ENCODE measurements at regions not wholly inside any gene's neighbourhood (a gene's known extent, or its start where the extent isn't known, plus 50 kb on each side); places are given as distances from the start of the nearest gene placed in this dataset.
"Not testable (repeated sequence)": the region's sequence is repeated elsewhere in the genome, so short reads cannot be mapped to it uniquely, and the experiment has no call there.

DNA sequence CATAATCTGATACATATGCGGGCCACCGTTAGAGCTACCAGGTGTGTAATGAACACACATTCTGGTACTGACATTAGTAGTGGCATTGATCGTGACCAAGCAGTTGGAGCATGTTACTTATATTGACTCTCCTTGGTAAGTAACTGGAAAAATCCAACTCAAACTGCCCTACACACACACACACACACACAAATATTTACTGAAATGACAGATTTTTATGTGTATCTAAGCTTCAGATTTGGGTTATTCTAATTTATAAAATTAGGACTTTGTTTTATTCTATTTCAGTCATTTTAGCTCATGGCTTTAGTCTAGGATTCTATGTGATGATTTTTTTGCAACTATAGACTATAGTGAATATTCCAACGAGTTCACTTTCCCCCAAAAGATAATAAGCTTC lies 1280.2 kb upstream of the ACO1 start:
- DNase-seq: no peak

DNA sequence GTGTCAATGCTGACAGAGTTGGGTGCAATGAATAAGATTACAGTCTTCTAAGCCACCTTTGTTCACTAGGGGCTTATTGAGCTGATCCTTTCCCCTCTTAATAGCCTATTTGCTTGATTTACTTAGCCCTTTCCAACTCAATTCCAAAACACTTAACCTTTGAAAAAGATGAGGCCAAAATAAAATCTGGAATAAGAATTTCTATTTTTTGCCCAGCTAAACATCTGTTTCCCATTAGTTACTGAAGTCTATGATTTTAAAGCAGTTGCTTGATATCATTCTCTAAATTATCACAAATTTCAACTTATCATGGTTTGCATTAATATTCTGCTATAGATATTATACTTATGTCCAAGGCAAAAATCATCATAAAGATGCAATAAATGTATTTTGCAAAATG lies 1272.0 kb upstream of the ACO1 start:
- DNase-seq: no peak

DNA sequence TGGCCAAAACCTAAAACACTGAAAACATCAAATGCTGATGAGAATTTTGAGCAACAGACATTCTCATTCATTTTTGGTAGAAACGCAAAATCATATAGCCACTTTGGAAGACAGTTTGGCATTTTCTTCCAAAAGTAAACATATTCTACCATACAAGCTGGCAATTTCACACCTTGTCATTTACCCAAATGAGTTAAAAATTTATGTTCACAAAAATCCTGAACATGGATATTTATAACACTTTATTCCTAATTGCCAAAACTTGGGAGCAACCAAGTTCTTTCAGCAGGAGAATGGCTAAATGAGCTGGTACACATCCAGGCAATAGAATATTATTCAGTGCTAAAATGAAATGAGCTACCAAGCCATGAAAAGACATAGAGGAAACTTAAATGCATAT lies 1270.1 kb upstream of the ACO1 start:
- no peak for DNase-seq

DNA sequence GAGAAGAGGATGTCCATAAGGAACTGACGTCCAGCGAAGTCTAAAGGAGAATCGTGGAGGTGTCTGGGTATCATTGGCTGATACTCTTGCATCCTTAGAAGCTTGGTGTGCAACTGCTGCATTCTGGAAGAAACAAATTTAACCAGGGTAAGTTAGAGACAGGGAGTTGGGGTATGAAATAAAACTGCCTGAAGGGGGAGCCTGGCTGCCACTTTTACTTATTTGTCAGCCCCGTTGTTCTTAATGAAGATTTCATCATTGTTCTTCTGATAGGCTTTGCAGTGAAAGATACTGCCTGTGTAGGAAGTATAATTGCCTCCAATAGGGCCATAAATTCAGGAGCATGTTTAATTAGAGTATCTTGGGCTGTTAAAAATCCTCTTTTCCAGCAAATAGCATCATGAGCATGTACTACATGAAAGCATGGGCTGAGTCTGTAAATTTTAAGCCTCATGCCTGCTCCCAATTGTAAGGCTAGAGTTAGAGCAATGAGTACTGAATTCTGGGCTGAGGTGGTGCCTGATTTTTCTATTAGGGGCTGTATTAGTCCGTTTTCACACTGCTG lies 1264.5 kb upstream of the ACO1 start:
- no peak for DNase-seq

DNA sequence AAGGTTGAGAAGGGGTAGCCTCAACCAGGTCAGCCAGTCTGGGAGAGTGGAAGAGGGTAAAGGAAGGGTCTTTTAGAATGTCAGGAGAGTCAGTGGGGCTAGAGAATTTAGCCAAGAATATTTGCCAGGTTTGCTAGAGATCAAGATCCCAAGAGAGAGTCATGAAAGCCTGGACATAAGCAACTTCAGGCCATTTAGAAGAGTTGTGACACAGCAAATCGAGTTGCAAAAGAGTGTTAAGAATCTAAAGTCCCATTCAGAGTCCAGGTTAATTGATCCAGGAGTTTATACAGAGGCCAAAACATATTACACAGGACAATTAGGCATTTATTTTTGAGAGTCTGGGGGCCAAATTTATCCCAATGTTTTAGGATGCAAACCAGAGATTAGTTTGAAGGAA lies 1260.1 kb upstream of the ACO1 start:
- DNase-seq: no peak

DNA sequence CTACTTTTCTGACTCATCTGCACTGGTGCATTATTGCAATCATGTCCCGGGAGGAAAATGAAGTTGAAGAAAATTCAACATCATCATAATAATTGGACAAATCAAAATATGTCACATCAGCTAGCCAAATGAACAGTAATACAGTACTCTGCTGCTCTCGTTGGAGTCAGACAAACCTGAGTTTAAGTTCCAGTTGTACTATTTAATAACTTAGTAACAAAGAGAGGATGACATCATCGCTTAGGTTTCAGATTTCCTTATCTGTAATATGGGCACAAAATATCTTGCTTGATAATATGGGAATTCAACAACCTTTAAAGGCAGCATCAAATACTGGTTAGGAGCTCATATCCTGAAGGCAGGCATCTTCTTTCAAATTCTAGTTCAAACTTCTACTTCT lies 1248.9 kb upstream of the ACO1 start:
- no peak for DNase-seq

DNA sequence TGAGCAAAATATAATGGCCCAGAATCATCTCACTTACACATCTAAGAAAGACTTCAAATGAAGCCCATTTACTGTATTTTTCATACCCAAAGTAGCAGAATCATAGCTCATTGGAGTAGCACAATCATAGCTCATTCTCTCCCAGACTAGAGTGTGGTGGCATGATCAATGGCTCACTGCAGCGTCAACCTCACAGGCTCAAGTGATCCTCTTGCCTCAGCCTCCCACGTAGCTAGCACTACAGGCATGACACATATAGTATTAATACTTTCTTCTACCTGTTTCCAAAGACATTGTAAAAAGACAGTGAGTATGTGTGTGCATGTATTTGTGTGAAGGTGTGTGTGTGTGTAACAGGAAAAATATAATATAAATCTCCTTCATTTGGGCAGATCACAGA lies 1247.9 kb upstream of the ACO1 start:
- no peak for DNase-seq

DNA sequence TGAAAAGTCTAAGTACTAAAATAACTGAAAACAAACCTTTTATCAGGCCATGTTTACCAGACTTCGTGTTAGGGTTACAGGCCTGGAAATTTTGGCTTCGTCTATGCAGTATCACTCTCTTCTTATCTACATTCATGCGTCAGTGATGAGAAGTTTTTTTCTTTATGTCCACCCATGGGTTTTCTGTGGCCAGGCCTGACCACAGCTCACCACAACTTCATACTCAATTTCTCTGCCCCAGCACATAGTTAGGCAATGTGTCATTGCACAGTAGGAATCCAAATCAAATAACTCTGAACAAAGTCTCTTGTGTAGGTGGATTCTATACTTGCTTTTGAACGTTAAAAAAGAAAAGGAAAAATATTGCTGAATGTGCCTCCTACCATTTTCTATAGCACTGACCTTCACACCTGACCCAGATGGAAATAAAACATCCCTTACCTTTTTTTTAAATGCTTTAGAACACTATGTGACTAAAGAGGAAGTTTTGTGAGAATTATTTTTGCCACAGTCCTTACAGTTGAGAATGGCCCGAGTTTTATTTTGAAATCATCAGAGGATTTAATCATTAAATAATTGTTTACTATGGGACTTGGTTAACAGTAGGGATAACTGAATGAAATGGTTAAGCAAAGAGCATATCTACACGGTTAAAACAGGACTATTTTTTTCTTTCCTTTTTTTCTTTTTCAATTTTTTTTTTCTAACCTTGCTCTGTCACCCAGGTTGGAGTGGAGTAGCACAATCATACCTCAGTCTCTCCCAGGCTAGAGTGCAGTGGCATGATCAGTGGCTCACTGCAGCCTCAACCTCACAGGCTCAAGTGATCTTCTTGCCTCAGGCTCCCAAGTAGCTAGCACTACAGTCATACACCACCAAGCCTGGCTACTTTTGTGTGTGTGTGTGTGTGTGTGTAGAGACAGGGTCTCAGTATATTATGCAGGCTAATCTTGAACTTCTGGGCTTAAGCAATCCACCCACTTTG lies 1247.0 kb upstream of the ACO1 start:
- DNase-seq: no peak

DNA sequence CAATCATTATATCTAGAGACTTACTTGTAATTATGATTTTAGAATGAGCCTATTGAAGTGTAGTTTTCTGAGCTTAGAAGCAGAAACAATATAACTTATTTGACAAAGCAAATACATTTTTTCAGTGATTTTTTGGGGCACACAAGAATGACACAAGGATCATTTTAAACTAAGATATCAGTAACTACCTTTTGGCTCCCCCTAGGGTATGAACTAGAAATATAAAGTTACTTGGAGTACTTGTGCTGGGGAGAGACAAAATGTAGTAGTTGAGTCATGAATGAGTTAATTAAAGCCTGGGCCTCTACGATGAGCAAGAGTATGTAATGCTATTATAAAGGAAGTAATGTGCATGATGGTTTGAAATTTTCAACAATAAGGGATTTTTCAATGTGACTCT lies 1244.1 kb upstream of the ACO1 start:
- DNase-seq: no peak

DNA sequence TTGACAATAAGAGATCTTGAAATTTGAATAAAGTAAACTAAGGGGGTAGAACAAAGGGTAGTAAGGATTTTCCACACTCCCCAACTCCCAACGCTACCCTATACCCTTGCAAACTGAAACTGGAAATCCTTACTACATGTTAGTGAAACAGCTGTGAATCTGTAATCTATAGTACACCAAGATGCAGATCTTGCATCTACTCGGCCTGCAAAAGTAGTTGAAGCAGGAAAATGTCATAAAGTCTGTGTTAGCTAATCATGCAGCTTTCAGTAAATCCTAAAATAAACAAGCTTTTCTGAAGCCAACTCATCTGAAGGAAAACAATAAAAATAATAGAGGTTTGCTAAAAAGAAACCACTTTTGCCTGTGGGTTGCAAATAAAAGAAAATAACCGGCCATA lies 1242.0 kb upstream of the ACO1 start:
- no peak for DNase-seq

DNA sequence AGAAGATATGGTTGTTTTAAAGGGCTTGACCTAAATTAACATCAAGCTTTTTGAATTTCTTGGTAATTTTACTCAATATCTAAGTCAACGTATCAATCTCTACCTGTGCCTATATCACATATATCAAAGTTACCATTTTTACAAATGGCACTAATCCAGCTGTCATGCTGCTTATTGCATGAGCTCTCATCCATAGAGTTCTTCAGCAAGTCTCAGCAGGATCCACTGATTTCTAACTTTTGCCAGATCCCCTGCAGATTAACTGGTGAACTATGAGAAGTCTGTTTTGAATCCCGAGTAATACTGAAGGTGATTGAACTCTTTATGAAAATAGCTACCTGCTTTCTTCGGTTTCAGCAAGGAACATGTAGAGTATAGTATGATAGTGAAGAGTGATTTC lies 1239.8 kb upstream of the ACO1 start:
- DNase-seq: no peak

DNA sequence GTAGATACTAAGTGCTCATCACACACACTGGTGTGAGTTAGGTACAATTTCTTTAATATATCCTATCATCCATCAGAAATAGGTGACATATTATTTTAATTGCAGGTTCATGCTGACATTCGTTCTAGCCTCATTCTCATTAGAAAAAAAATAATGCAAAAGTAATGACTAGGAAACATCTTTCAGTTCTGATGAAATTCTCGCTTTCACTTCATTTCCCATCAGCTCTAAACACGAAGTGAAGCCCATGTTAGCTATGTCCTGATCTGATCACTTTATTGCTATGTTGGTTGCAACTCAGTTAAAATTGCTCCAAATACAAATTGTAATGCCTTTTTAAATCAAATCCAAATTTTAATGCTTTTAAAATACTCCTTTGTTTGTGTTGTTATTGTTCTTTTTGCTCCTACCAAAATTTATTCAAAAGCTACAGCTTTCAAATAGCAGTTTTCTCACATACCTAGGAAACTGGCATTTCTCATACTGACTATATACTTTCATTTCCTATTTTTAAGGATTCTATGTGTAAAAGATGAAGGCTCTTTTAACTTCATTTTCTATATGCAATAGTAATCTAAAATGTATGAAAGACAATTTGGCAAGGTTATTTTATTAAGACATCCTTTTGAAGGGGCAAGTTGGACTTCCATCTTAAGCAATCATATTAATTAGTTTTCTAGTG lies 1237.8 kb upstream of the ACO1 start:
- DNase-seq: no peak

DNA sequence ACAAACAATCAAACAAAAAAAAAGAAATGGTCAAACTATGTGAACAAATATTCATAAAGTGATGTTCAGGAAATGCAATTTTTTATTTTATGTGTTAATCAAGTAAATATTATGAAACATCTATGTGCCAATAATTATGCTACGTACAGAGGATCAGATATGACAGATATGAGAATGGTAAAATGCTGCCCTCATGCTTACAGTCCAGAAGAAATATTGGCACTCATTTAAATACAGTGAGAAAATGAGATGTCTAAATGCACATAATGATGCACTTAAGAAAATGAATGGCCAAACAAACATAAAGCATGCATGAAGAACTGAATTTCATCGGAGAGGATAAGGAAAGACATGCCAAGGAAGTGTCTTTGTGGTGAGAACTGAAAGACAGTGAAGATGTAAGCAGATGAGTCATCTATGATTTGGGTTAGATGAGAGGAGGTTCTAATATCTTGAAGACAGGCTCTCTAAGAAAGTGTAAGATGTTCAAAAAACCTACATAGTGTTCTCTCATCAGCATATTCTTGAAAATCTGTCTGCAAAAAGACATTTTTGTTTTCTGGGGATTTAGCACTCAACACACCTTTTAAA lies 1231.1 kb upstream of the ACO1 start:
- DNase-seq: no peak

DNA sequence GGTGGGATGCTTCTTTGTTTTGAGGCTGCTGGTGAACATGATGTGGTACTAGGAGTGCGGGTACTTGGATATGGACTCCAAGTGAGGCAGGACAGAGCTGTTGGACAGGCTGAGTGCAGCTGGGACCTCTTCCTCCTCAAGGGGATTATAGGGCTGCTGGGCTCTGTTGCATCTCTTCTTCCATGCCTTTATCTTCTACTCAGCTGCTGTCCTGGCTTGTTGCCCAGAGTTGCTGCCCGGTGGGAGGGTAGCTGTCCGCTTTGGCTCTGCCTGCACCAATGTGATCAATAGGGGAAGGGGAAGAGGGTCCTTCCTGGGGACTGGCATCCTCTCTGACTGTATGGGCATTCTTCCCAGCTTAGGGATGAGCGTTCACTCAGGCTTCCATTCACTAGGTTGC lies 1217.9 kb upstream of the ACO1 start:
- DNase-seq: no peak

DNA sequence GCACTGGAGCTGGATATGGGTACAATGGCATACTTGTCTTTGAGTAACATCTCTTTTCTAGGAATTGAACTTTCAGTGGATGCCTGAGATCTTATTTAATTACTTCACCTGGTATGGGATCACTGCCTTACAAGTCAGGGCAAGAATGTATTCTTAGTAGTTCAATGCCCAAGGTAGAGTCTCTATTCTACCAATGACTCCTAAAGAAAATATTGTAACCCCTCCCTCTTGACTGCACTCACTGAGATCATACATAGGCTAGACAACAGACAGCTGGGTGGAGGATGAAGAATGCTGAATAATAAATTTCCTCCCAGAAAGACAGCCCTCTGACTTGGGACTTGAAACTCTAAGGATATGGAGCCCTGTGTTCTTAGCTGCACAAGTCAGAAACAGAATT lies 1216.3 kb upstream of the ACO1 start:
- DNase-seq: no peak

DNA sequence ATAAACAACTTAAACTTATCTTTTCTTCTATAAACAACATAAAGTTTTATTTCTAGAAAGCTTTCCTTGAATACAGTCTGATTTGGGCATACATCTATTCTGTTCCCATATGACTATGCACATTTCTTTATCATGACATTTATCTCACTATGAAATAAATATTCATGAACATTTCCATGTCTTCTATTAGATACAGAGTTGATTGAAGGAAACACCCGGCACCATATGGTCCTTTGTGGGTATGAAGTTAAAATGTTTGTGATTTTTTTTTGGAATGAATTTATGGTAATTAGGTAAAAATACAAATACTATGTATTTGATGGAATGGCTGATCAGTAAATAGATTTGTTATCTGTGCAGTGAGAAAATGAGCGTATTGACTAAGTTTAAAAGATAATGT lies 1209.8 kb upstream of the ACO1 start:
- DNase-seq: no peak

DNA sequence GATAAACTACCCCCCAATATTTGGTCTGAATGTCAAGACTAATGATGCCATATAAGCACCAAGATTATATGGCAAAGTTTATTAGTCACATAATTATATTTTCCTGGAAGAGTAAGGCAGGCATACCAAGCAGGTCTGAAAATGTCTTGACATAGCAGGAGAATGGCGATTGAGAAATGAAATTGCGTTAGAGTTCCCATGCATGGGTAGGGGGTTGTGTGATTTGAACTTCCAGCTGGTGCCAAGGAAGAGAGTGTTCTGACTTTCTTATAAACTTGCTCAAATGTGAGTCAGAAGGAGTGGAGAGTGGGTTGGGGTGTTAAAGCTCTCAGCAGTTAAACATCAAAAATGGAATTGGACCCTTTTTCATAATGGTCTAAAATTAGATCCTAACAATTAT lies 1200.6 kb upstream of the ACO1 start:
- no peak for DNase-seq

DNA sequence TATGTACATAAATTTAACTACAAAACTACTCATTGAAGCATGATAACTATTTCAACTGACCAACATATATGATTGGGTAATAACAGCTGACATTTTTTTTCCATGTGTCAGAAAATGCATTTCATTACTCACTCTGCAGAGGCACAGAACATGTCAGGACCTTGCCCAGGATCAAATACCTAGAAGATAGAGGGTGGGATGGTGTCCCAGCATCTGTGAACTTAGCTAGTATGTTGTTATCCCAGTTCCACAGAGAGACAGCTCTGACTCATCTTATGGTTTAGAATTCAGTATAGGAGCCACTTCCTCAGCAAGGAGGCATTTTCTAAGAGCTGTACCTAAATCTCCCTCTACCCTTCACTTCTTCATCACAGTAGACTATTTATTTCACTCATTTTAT lies 1198.6 kb upstream of the ACO1 start:
- DNase-seq: no peak

DNA sequence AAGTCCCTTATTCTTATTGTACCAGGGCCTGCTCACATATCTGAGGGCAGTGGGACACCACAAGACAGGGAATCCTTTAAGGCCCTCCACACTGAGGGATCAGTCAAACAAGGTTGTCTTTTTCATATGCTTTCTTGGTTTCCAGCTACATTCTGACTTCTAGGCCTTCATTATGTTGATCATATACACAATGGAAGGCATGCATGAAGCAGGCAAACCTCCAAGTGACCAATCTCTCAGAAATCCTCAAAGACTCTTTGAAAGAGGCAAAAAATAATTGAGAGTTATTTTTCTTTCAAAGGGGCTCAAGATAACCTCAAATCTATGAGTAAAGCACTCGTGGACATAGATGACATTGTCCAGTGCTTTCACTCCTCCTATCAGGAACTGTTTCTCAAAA lies 1195.9 kb upstream of the ACO1 start:
- no peak for DNase-seq

DNA sequence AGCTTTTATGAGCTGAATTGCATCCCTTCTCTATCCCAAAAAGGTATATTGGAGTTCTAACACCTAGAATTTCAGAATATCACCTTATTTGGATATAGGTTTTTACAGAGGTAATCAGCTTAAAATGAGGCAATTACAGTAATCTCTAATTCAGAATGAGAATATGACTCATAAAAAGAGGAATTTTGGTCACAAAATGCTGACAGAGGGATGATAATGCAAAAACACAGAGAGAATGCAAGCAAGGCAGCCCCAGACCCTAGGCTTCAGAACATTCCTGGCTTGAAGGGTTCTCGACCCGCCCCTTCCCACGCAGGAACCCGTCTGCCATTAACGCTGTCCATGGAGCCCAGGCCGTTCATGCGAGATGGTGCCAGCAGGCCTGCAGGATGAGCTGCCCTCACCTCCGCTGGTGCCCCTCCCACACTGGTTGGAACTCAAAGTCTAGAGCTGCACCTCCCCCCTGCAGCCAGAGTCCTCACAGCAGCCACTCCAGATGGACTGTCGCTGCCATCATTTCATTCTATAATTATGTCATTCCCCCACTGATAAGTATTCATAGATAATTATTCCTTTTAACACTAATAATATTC lies 1173.4 kb upstream of the ACO1 start:
- DNase-seq: peak; percentile 49

DNA sequence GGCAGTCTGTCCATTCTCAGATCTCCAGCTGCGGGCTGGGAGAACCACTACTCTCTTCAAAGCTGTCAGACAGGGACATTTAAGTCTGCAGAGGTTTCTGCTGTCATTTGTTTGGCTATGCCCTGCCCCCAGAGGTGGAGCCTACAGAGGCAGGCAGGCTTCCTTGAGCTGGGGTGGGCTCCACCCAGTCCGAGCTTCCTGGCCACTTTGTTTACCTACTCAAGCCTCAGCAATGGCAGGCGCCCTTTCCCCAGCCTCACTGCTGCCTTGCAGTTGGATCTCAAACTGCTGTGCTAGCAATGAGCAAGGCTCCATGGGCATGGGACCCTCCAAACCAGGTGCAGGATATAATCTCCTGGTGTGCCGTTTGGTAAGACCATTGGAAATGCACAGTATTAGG lies 1154.5 kb upstream of the ACO1 start:
- DNase-seq: not testable (repeated sequence)

DNA sequence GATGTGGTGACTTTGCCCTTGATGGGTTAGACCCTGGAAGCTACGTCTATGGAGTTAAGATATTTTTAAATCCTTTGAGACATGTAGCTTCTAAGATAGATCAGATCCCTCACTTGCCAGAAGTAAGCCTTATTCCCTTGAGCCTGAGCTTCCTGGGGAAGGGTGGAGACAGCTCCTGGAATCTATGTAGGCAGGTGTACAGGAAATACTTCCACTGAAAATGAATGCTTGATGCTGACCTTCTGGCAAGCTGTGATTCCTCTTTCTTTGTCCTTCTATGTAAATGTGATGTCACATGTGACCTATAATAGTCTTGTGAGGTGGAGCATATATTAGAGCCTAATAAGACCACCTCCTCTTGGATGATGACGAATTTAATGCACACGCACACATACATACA lies 1152.0 kb upstream of the ACO1 start:
- no peak for DNase-seq

DNA sequence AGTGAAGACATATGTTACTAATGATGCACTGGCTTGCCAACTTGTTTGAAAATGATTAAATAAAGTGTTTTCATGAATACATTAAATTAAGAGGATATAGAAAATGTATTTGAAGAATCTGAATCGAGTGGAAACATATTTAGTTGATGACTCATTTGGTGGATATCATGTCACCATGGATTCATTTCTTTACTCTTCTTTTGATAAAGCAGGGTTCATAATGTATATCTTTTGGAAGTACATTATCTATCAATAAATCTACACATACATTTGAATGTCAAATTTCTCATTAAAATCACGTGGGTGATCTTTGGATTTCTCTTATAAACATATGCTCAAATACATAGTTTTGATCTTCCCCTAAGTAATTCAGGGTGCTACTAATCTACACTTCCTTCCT lies 1148.1 kb upstream of the ACO1 start:
- DNase-seq: no peak
